ENCODE measurements at regions not wholly inside any gene's neighbourhood (a gene's known extent, or its start where the extent isn't known, plus 50 kb on each side); places are given as distances from the start of the nearest gene placed in this dataset.

DNA sequence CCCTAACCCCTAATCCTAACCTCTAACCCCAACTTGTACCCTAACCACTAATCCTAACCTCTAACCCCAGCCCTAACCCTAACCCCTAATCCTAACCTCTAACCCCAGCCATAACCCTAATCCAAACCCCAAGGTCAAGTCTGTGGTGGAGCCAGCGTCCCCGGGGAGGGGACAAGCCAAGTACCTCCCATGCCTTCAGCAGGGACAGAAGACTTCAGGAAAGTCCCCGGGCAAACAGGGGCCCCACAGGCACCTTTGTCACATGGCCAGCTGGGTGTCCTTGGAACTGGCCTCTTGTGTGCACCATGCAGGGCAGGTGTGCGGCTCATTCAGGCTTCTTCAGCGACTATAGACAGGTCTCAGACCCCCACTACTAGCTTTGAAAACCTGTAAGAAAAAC lies 555.8 kb downstream of the BRD1 start:
- FAIRE-seq: no peak
- no peak for DNase-seq (ENCODE audit: insufficient read length, low spot score)
- TF ChIP-seq TAF1 (IDR thresholded peaks at IDR 0.05; ENCODE audit: low read depth, low read length) (no peak), PAX5 (IDR thresholded peaks at IDR 0.05; ENCODE audit: insufficient read depth, low read length, severe bottlenecking) (no peak), SPI1 (IDR thresholded peaks at IDR 0.05; ENCODE audit: low read depth, low read length) (no peak), POLR2AphosphoS5 (IDR thresholded peaks at IDR 0.05; ENCODE audit: low read depth, low read length) (no peak)

DNA sequence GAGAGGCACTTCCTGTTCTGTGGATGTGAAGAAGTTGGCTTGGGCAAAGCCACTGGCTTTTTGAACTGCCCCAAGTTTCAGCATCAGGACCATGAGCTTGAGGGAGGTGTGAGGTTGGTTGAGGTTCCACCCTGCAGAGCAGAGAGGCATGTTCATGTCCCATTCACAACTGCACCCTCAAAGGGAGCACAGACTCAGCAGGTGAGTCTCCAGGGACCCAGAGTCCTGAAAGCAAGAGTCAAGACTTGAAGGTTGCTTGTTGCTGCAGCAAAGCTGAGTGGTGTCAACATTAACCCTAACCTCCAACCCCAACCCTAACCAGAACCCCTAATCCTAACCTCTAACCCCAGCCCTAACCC lies 556.3 kb downstream of the BRD1 start:
- DNase-seq (ENCODE audit: insufficient read length, low spot score) (no peak), FAIRE-seq (no peak)
- TF ChIP-seq PAX5 (IDR thresholded peaks at IDR 0.05; ENCODE audit: insufficient read depth, low read length, severe bottlenecking) (no peak), SPI1 (IDR thresholded peaks at IDR 0.05; ENCODE audit: low read depth, low read length) (no peak), TAF1 (IDR thresholded peaks at IDR 0.05; ENCODE audit: low read depth, low read length) (no peak), POLR2AphosphoS5 (IDR thresholded peaks at IDR 0.05; ENCODE audit: low read depth, low read length) (no peak), POU2F2 (IDR thresholded peaks at IDR 0.05; ENCODE audit: low read depth, low read length) (no peak), POLR2A (IDR thresholded peaks at IDR 0.05; ENCODE audit: low read depth, low read length) (no peak)

DNA sequence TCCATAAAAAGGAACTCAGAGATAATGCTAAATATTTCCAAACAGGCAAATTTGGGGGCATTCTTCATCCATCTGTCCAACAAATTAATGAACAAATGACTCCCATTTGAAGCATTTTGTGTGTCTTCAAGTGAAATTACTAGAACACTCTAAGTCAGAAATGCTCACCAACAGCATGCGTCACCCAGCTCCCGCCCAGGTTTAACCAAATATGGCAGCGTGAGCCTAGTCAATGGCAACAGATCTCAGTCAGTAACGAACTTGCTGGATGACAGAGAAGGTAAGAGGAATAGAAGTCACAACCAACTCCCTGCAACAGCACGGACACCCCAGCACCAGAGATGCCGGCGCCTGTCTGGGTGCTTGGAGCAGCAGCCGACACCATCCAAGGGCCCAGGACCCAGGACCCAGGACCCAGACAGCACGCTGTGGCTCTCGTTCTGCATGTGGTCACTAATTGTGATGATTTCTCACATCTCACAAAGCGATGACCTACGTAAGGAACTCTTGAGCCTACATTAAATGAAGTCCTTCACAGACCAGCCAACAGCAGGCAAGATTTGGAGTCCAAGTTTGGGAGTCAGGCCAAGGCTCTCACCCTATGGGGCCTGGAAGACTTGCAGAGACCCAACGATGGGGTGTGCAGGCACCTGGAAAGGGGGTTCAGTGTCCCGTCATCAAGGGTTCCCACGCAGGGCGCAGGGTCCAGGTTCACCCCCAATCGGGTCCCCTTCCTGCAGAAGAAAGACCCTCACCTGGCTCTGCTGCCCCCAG lies 556.9 kb downstream of the BRD1 start:
- DNase-seq (ENCODE audit: insufficient read length, low spot score) (no peak), FAIRE-seq (no peak)
- no peak for TF ChIP-seq SPI1 (IDR thresholded peaks at IDR 0.05; ENCODE audit: low read depth, low read length)
- no peak for TF ChIP-seq TAF1 (IDR thresholded peaks at IDR 0.05; ENCODE audit: low read depth, low read length)
- TF ChIP-seq PAX5 (IDR thresholded peaks at IDR 0.05; ENCODE audit: insufficient read depth, low read length, severe bottlenecking): no peak
- no peak for TF ChIP-seq POLR2A (IDR thresholded peaks at IDR 0.05; ENCODE audit: low read depth, low read length)

DNA sequence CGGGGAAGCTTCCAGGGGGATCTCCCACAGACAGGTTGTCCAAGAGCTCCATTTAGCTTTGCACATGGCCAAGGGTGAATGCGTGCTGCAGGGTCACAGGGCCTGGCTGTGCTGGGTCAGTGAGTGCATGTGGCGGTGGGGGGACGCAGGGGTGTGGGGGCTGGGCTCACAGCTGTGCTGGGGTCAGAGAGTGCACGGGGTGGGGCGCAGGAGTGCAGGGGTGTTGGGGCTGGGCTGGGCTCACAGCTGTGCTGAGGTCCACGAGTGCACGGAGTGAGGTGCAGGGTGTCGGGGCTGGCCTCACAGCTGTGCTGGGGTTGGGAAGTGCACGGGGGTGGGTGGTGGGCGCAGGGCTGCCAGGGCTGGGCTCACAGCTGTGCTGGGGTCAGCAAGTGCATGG lies 557.7 kb downstream of the BRD1 start:
- TF ChIP-seq POLR2AphosphoS5 (IDR thresholded peaks at IDR 0.05; ENCODE audit: low read depth, low read length): no peak
- no peak for FAIRE-seq
- no peak for DNase-seq (ENCODE audit: insufficient read length, low spot score)

DNA sequence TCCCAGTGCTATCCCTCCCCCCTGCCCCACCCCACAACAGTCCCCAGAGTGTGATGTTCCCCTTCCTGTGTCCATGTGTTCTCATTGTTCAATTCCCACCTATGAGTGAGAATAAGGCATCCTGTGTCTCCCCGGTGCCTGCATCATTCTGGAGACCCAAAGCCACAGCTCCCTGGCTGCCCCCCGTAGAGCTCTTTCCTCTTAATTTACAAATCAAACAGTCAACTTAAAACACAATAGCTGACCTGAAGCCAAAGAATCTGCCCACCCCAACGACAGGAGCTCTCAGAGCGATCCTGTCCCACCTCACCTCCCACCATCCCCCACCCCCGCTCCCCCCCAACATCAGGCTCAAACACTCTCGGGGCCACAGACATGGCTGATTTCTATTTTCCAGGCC lies 558.3 kb downstream of the BRD1 start:
- FAIRE-seq (no peak), DNase-seq (ENCODE audit: insufficient read length, low spot score) (no peak)
- TF ChIP-seq PAX5 (IDR thresholded peaks at IDR 0.05; ENCODE audit: insufficient read depth, low read length, severe bottlenecking) (no peak), POLR2AphosphoS5 (IDR thresholded peaks at IDR 0.05; ENCODE audit: low read depth, low read length) (no peak), POLR2A (IDR thresholded peaks at IDR 0.05; ENCODE audit: low read depth, low read length) (no peak), TAF1 (IDR thresholded peaks at IDR 0.05; ENCODE audit: low read depth, low read length) (no peak), POU2F2 (IDR thresholded peaks at IDR 0.05; ENCODE audit: low read depth, low read length) (no peak), SPI1 (IDR thresholded peaks at IDR 0.05; ENCODE audit: low read depth, low read length) (no peak)

DNA sequence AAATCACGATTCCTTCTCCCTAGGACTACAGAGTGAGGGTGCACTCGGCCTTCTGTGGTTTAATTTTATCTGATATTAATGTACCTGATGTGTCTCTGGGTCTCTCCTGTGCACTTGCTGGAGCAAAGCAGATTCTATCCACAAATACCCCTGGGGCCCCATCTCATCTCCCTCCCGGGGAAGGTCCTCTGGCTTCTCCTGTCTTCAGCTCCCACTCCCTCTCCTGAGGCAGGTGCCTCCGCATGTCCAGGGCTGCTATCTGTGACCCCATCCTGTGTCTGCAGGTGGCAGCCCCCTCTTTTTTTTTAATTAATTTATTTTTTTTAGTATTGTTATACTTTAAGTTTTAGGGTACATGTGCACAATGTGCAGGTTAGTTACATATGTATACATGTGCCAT lies 558.7 kb downstream of the BRD1 start:
- no peak for TF ChIP-seq PAX5 (IDR thresholded peaks at IDR 0.05; ENCODE audit: insufficient read depth, low read length, severe bottlenecking)
- no peak for TF ChIP-seq POLR2A (IDR thresholded peaks at IDR 0.05; ENCODE audit: low read depth, low read length)
- TF ChIP-seq POU2F2 (IDR thresholded peaks at IDR 0.05; ENCODE audit: low read depth, low read length): no peak
- TF ChIP-seq TAF1 (IDR thresholded peaks at IDR 0.05; ENCODE audit: low read depth, low read length): no peak
- TF ChIP-seq POLR2AphosphoS5 (IDR thresholded peaks at IDR 0.05; ENCODE audit: low read depth, low read length): no peak
- no peak for TF ChIP-seq SPI1 (IDR thresholded peaks at IDR 0.05; ENCODE audit: low read depth, low read length)
- FAIRE-seq (no peak), DNase-seq (ENCODE audit: insufficient read length, low spot score) (no peak)

DNA sequence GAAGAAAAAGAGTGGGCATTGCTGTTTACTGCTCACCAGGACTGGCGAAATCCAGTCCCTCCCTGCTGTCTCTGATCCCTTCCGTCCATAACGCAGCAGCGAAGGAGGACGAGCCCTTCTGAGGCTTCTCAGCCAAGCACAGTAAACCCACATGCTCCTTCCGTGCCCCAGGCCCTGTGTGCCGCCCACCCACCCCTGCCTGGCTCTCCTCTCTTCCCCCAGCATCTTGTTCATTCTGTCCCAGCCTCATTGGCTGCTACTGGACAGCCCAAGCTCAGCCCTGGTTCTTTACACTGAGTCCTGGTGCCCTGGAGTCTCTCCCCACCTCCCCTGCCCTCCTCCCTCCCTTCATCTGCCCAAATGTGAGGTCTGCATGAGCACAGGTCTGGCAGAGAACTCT lies 559.7 kb downstream of the BRD1 start:
- DNase-seq (ENCODE audit: insufficient read length, low spot score) (no peak), FAIRE-seq (no peak)
- no peak for TF ChIP-seq TAF1 (IDR thresholded peaks at IDR 0.05; ENCODE audit: low read depth, low read length)
- no peak for TF ChIP-seq POU2F2 (IDR thresholded peaks at IDR 0.05; ENCODE audit: low read depth, low read length)
- no peak for TF ChIP-seq POLR2AphosphoS5 (IDR thresholded peaks at IDR 0.05; ENCODE audit: low read depth, low read length)
- no peak for TF ChIP-seq PAX5 (IDR thresholded peaks at IDR 0.05; ENCODE audit: insufficient read depth, low read length, severe bottlenecking)
- no peak for TF ChIP-seq SPI1 (IDR thresholded peaks at IDR 0.05; ENCODE audit: low read depth, low read length)
- TF ChIP-seq POLR2A (IDR thresholded peaks at IDR 0.05; ENCODE audit: low read depth, low read length): no peak

DNA sequence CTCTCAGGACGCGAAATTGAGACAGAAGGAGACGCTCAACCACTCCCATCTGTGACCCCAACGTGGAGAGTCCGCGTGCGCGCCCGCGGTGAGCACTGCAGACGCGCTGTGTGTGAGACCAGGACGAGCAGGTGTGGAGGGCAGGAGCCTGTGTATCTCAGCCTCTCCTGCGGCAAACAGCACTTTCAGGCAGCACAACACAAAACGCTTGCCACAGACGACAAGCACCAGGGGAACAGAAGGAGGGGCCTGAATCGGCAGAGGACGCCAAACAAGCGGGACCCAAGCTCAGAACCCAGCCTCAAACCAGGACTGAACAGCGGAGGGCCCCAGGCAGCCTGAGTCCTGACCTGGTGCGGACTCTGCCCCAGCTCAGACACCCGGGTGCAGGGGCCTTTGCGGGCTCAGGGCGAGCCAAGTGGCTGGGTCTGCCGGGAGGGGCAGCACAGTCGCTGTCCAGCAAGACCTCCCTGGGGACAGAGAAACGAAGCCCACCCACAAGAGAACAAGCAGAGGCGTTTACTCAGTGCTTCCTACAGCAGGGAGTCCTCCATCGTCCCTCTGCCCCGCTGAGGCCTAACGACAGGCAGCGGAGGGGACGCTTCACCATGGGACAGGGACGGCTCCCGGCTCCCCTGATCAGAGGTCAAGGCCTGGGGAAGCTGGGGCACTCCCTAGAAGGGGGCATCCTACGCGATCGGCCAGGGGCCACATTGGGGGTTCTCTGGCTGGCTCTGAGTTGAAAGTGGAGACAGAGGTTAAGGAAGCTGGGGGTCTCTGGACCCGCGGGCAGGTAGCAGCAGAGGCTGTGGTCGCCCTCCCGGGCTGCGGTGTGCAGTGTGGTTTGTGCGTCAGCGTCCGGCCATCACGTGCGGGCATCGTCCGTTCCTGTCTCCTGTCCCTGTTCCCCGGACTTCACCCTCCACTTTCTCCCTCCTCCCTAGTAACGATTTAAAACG lies 560.8 kb downstream of the BRD1 start:
- TF ChIP-seq SPI1 (IDR thresholded peaks at IDR 0.05; ENCODE audit: low read depth, low read length): no peak
- no peak for TF ChIP-seq POLR2AphosphoS5 (IDR thresholded peaks at IDR 0.05; ENCODE audit: low read depth, low read length)
- no peak for TF ChIP-seq POLR2A (IDR thresholded peaks at IDR 0.05; ENCODE audit: low read depth, low read length)
- no peak for TF ChIP-seq POU2F2 (IDR thresholded peaks at IDR 0.05; ENCODE audit: low read depth, low read length)
- TF ChIP-seq TAF1 (IDR thresholded peaks at IDR 0.05; ENCODE audit: low read depth, low read length): no peak
- TF ChIP-seq PAX5 (IDR thresholded peaks at IDR 0.05; ENCODE audit: insufficient read depth, low read length, severe bottlenecking): no peak
- no peak for FAIRE-seq

DNA sequence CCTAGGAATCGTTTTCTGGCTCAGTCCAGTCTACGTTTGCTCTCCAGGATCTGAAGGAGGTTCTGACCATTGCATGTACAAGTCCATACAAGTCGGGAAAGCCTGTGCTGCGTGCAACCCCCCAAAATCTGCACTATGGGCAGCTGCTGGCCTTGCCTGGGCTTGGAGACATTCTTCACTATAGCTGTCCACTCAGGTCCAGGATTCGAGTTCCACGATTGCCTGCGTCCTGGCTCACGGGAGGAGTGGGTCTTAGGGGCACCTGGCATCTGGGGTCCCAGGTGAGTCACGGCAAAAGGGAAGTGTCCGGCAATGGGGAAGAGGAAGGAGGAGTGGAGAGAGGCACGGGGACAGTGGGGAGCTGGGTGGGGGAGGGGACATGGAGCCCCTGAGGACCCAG lies 563.0 kb downstream of the BRD1 start:
- DNase-seq (ENCODE audit: insufficient read length, low spot score): no peak
- no peak for TF ChIP-seq POLR2A (IDR thresholded peaks at IDR 0.05; ENCODE audit: low read depth, low read length)
- no peak for TF ChIP-seq POU2F2 (IDR thresholded peaks at IDR 0.05; ENCODE audit: low read depth, low read length)
- no peak for TF ChIP-seq POLR2AphosphoS5 (IDR thresholded peaks at IDR 0.05; ENCODE audit: low read depth, low read length)
- TF ChIP-seq PAX5 (IDR thresholded peaks at IDR 0.05; ENCODE audit: insufficient read depth, low read length, severe bottlenecking): no peak
- TF ChIP-seq SPI1 (IDR thresholded peaks at IDR 0.05; ENCODE audit: low read depth, low read length): no peak
- no peak for FAIRE-seq

More for the DNA sequence above, 560.8 kb downstream of the BRD1 start:
- DNase-seq (ENCODE audit: insufficient read length, low spot score): no peak

Data from GM12891 (cell line).